DMS 273 (cell line): ENCODE measurements at regions not wholly inside any gene's neighbourhood (a gene's known extent, or its start where the extent isn't known, plus 50 kb on each side); places are given as distances from the start of the nearest gene placed in this dataset.
A peak's percentile ranks its signal among the peaks of the same experiment; 100 is the strongest.

ENCODE experiments used
- DNase-seq: peaks from one replicate; lab custom pipeline; 2025; ENCODE audit not compliant: unreplicated experiment; lab: John Stamatoyannopoulos, UW

DNA sequence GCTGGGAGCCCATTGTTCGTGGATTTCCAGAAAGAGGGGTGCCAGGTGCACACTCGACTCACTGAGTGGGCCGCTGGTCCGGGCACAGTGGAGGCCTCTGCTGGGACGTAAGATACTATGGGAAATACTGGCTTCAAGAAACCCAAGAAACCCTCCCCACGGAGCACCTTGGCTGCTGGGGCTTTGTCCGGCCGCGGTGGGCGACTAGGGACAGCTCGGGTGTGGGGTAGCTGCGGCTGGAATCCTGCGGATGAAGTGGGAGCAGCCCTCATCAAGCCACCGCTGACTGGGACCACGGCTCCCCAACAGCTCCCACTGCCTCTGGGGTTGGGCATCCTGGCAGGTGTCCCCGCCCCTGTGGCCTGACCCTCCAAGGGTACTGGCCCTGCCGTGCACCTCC lies 69.5 kb upstream of the GATA5 start:
- no peak for DNase-seq

DNA sequence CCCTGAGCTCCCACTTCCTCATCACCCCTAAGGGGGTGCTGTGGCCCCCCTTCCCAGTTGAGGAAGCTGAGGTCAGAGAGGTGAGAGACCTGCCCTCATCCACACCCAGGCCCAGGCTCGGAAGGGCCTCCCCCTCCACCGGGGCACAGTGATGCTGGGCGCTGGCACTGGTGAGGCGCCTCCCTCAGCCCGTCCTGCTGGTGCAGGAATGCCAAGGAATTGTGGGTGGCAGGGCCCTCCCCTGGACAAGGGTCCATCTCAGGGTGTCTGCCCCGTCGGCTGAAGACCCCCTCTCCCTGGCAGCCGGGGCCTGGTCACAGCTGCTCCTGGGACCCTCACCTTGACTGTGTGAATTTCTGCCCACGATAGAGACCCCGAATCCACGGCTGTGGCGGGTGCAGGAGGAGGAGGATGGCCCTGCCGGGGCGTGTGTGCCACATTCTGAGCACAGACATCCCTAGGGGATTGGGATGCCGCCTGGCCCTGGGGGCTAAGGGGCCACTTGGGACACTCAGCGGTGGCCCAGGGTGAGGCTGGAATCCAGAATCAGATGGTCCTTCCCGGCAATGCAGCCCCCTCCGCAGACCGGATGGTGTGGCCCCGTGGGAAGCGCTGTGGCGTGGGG lies 70.2 kb upstream of the GATA5 start:
- DNase-seq: no peak

DNA sequence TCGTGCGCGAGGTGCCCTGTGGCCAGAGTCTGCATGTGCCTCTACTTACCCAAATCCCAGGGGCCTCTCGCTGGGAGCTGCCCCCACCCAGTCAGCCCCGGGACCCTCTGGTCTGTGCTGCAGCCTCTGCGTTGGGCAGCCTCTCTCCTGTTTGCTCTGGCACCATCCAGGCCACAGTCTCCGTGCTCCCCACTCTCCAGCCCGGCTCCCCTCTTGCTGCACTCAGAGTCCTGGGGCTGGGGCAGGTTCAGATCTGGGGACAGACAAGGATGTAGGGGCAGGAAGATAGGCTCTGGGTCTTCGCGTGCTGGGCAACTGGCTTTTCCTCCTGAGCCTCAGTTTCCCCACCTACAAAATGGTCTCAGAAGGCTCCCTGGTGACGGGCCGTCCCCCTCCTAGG lies 70.8 kb upstream of the GATA5 start:
- DNase-seq: no peak

DNA sequence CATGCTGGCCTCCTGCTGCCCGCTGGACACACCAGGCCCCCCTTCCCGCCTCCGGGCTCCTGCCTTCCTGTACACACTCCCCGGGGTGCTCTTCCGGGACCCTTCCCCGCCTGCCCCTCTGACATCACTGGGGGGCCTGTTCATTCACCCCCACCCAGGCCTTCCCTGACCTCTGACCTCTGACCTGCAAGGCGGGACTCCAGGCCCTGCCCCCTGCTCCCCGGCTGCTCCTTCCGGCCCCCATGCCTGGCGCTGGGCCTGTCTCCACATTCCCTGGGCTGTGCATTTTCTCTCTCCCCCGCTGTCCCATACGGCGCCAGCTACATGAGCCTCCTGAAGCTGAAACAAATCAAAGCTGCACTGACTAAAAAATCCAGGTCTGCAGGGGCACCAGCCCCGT lies 71.6 kb upstream of the GATA5 start:
- DNase-seq: no peak

DNA sequence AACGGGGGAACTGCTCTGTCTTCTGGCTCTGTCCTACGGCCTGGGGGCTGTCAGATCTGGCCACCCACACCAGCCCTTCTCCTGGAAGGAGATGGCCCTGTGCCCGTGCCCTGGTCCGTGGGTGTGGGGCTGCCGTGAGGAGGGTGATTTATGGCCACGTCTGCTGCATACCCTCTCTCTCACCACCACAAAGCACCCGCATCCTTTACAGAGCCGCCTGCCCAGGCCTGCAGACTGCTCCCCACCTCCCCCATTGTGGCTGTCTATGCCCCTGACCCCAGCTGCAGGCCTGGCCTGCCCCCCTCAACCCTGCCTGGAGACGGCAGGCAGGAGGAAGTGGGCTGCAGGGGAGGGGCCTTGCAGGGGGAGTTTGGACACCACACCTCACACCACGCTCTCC lies 72.7 kb upstream of the GATA5 start:
- no peak for DNase-seq

DNA sequence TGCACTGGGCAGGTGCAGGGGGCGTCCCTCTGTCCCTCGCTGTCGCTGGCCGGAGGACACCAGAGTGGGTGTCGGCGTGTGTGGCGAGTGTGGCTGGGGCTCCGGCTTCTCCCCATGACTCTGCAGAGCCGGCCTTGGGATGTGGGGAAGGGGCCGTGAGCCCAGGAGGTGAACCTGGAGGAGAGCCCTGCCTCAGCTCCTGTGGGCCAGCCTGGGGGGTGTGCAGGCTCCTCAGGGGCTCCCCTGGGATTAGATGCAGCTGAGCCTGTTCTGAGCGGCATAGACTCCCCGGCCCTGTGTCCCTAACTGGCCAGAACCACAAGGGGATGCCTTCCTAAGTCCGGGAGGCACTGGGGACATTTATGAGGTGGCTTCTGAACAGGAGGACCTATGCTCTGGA lies 73.2 kb upstream of the GATA5 start:
- DNase-seq: no peak

DNA sequence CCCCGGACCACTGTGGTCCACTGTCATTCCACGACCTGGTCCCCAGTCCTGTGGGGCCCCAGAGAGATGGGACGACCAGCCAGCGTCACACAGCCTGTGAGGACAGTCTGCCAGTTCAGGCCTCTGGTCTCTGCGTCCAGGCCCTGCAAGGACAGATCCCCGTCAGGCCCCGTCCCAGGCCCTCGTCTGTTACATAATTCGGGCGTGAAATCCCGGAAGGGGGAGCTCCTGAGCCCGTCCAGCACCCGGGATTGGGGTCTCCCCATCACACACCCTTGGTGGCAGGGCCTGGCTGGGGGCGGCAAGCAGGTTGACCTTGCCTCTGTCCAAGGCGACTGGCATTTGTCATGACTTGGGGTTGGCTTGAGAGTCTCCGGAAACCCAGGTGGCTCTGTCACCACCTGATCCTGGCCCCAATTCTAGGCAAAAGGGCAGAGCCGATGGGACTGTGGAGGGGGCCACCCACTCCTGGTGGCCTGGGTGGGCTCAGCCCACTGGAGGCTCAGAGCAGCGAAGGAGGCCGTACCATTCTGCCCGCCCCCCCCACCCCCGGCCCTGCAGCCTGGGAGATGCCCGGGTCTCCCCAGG lies 73.8 kb upstream of the GATA5 start:
- no peak for DNase-seq

DNA sequence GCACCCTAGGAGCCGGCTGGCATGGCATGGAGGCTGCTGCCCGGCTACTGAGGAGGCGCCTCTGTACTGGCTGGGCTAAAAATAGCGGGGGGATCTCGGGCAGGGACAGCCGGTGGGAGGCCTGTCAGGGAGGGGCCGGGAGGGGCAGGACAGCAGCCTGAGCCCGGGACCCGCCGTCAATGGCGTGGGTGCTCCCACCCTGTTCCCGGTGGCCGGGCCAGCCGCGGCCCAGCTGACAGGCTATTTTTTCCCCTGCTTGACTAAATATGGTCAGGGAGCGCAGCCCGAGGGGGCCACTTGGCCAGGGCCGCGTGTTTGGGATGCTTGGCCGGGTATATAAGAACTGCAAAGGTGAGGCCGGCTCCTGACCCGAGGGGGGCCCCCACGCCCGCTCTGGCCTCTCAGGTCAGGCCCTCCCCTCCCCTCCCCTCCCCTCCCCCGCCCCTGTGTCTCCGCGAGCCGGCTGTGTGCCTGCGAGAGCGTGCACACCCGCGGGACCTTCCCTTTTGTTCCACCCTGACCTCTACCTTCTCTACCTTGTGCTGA lies 74.4 kb upstream of the GATA5 start:
- peak; percentile 44 for DNase-seq

DNA sequence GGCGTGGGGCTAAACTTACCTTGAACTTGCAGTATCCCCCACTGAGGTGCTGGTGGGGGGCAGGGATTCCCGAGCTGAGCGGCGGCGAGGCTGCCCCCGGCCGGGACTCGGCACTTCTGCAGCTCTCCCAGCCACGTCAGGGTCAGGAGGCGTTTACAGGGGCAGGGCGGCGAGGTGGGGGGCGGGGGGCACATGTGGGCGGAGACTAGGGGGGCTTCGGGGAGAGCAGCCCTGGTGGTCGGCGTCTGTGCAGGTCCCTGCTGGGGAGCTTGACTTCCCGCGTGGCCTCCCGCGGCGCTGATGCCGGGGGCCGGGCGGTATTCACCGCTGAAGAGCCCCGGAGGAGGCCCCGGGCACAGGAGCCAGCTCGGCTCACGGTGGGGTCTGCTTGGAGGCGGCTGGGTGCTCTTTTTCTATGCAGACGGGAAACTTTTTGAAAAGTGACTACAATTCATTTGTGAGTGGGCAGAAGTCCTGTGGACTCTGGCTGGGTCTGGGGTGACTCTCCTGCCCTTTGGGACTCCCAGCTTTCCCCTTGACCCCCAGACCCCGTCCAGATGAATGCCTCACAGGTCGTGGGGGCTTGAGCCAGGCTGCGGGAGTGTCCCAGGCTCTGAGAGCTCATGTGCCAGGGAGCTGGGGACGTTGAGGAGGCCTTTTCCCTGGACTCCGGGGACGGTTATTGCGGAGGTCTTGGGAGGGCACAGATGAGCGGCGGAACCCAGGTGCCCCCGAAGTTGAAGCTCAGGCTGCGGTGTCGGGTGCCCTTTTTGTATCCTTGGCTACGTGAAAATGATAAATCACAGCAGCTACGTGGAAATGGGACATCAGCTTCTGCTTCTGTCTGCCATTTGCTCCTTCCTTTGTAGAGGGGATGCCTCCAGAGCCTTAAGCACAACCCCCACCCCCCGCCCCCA lies 75.9 kb upstream of the GATA5 start:
- peak; percentile 50 for DNase-seq

DNA sequence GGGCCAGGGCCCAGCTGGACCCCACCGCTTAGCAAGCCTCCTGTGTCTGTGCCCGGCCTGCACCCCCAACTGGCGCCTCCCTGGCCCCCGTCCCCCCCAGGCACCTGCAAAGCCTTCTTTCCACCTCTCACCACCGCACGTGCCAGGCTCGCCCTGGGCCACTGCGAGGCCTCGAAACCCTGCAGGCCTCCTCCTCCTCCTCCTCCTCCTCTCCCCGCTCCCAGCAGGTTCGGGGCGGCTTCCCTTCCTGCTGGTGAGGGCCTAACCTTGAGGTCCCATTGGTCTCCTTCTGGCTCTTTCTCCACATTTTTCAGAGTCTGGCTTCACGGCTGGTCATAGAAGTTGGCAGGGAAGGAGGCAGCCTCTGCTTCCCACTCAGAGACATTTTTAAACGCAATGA lies 76.8 kb upstream of the GATA5 start:
- no peak for DNase-seq

DNA sequence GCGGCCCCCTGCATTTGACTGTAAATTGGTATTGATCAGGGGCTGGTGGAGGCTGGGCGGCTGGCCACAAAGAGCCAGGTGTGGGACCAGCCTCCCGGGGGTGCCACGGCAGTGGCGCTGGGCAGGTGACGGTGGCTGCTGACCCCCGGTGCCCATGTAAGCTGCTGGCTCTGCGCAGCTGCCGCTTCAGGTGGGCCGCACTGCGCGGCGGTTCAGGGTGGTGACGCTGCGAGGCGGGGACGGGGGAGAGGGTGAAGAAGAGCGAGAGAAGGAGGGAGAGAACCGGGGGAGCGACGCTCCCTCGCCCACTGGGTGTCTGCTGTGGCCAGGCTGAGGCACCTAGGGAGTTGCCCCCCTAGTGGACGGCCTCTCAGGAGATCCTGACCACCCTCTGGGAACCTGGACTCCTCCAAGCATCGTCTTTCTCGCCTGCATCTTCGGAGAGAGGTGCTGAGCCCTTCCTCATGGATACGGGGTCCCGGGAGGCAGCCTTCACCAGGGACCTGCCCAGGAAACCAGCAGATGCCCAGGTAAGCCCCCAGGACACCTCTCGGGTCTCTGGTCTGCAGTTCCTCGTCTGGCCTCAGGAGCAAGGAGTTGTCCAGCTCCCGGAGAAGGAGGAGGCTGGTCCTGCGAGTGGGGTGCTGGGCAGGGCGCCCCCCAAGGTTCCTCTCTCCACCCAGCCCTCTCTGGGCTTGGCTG lies 77.5 kb upstream of the GATA5 start:
- DNase-seq: no peak

DNA sequence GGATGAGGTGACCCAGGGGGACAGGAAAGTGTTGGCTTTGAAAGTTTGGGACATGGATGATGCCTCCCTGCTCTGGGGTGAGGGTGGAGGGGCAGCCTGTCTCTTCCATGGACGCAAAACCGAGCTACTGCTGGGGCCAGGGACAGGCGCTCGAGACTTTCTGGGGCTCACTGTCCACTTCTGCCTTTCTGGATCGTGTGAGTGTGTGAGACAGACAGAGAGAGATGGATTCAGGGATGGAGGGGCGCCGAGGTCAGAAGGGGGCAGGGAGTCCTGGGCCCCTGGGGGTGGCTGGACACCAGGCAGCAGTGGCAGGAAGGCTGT lies 78.0 kb upstream of the GATA5 start:
- no peak for DNase-seq

DNA sequence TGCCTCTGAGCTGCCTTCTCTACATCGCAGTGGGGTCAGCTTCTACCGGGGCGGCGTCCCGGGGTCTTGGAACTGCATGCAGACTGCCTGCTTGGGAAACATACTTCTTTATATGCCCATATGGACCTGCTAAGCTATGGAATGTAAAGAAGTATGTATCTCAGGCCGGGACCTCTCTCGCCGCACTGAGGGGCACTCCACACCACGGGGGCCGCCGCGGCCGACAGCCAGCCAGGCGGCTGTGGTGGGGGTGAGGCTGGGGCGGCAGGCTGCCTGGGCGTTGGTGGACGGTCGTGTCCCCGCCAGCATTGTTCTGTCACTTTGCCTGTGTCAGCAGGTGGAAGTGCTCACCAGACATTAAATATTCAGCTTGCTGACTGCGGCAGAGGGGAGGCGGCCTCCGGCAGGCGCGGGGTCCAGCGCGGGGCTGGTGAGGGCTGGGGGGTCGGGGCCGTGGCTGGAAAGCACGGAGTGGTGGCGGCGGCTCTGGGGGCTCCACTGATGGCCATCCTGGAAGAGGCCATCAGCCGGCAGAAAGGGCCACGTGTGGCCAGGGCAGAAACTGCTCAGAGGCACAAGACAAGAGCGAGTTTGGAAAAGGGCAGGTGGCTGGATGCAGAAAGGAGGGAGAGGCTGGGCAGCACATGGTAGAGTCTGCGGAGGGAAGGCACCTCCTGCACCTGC lies 78.6 kb upstream of the GATA5 start:
- DNase-seq: no peak

DNA sequence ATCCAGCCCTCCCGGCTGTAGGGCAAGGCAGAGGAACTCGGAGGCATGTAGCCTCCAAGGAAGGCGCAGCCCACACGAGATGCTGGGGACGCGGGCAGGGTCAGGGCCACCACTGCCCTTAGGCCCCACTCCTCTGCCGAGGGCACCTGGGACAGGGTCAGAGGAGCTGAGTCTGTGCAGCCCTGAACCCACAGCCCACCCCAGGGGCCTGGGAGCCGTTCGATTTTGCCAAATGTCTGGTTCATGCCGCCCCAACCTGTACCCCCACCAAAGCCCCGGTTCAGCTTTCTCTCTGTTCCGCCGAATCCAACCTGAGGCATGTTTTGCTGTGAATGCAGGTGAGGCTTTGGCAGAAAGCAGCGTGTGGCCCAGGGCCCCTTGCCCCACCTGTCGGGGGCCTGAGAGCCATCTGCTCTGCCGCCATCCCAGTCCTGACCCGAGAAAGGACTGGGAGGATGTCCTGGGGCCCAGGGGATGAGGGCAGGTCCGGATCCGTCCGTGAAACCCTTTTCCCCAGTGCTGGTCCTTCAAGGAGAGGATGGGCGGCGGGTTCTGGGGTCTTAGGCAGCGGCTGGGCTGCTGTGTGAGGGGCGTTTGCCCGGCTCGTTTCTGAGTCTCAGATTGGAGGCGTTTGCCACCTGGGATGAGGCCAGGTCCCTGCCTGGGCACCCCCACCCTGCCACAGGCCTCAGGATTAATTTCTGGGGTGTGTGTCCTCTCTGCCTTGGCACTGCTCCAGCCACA lies 79.3 kb upstream of the GATA5 start:
- no peak for DNase-seq

DNA sequence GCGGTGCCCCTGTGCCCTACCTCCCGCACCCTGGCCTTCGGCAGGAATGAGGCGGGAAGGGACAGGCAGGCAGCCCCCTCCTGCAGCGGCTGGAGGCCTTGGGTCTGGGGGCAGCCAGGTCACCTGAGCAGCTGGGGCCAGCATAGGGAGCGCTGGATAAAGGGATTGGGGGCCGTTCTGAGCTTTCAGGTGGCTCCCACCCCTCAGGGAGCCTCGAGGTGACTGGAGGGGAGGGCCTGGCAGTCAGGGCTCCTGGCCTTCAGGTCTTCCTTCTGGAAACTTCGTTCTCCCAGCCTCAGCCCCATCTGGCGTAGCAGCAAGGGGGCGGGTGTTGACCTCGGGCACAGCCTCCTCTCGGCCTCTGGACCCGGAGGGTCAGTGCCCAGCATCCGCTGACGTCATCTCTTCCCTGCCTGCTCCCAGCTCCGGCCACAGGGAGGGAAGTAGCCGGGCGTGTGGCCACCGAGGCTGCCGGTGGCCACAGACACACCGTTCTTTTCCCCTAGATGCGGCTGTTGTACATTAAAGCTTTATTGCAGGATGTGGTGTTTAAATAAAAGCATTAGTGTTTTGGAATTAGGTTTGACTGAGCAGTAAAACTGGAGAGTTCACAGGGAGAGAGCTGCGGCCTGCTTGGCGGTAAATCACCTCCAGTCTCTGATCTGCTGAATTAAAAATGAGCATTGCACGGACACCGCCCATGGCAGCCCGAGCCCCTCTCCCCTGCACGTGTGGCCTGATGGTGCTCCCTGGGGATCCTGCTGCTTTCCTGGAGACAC lies 80.0 kb upstream of the GATA5 start:
- no peak for DNase-seq

DNA sequence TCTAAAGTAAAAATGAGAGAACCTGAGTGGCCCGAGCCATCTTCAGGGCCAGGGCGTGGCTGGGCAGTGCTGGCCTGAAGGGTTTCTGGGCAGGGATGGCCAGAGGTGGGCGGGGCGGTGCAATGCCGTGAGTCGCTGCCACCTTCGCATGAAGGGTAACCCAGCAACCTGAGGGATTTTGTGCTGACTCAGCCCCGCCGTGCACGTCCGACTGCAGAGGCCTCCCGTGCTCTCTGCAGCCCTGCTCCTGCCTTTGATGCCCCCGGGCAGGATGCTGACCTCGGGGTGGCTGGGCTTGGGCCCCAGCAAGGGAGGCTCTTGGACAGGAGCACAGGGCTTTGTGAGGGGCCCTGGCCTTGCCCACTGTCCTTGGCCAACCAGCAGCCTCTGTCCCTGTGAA lies 81.7 kb upstream of the GATA5 start:
- DNase-seq: no peak

DNA sequence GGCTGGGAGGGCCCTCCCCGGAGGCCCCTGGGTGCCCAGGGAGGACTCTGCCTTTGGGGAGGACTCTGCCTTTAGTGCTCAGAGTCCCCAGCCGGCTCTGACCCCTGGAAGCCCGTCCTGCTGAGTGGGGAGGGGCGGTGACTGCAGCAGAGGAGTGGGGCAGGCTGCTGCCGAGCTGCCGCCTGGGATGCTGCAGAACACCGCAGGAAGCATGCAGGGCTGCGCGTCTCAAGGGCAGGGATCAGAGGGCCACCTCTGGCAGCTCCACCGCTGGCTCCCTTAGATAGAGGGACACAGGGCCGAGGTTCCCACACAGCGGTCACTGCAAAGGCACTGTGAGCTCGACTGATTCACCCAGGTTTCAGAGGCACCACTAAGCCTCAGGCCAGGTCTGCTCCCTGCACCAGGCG lies 82.2 kb upstream of the GATA5 start:
- DNase-seq: no peak

DNA sequence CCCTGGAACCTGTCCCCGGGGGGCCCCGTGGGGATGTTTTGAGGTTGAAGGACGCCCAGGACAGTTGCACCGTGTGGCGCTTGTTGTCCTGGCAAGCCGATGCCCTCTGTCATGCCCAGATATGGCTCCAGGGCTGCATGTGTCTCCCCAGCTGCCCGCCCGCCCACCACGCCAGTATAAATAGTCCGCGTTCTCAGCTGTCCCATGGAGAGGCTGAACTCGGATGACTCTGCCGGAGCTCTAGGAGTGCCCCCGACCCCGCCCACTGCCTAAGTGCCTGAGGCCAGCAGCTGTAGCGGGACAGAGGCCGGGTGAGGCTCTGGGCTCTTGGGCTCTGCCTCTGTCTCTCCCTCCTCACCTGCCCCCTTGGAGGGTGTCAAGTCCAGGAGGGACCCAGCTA lies 83.0 kb upstream of the GATA5 start:
- DNase-seq: no peak

DNA sequence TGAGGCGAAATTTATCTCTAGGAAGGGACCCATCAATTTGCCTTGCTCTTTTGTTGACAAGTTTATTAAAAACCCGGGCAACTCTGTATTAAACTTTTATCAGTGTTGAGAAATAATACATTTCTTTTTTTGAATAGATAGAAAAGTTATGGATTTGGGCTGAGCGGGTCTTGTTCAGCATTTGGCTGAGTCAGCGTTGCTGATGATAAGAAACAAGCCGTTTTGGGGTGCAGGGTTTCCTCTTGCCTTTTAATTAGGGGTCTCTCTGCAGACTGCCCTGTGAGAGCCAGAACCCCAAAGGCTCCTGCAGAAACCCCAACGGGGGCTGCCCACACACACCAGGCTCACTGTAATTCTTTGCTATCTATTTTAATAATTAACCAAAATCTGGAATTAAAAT lies 82.1 kb upstream of the SLCO4A1 start:
- no peak for DNase-seq

DNA sequence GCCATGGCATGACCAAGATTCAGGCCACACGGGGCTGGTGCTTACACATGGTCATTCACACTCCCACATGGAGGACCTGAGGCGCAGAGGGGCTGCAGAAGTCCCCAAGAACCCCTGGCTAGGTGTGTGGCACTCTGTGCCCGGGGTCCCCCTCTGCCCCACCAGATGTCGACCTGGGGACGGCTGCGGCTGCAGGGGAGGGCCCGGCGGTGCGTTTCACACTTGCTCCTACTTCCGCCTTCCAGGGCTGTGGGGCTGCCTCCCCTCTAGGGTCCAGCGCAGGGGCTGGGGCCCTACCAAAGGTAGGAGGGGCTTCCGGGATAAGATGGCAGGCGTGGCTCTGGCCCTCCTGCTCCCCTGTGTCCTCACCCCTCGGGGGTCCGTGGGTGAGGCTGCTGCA lies 81.1 kb upstream of the SLCO4A1 start:
- DNase-seq: no peak
